B cell (primary cell): ENCODE measurements at regions not wholly inside any gene's neighbourhood (a gene's known extent, or its start where the extent isn't known, plus 50 kb on each side); places are given as distances from the start of the nearest gene placed in this dataset.

Source experiments
- ATAC-seq: fragments of 200-7000 bp; cut with Tn5 transposase; one replicate; pipeline ENCODE4 v1.10.0; 2021; ENCODE audit warnings: low read depth, mild to moderate bottlenecking, moderate number of reproducible peaks, moderate library complexity
- CTCF ChIA-PET: fragments of 350-600 bp; sonication (Branson Sonifier 250); formaldehyde crosslinking; loops from one replicate; lab custom pipeline; 2021; ENCODE audit warnings: antibody characterized with exemption, inconsistent platforms; lab: Charles Lee
- POLR2A ChIA-PET: fragments of 350-600 bp; sonication (Branson Sonifier 250); formaldehyde crosslinking; loops from one replicate; lab custom pipeline; 2021; ENCODE audit warnings: antibody characterized with exemption; lab: Charles Lee
- DNase-seq: peaks from one replicate; pipeline ENCODE4 v3.0.0; 2013
- H2AFZ ChIP-seq: 2 replicates; pipeline ENCODE4 v1.6.1; 2012; ENCODE audit warnings: mild to moderate bottlenecking, low read depth, low read length; ENCODE audit not compliant: insufficient read depth, poor library complexity, severe bottlenecking
- H3K27ac ChIP-seq, 2 donors: 1 replicate in 1 of 2; 2 replicates in 1 of 2; pipeline ENCODE4 v1.5.1; 2012 to 2013; ENCODE audit warnings: low read length in 2 of 2, mild to moderate bottlenecking in 2 of 2, moderate library complexity in 1 of 2
- H3K27me3 ChIP-seq, 4 experiments: fragments of 200-600 bp in 1 of 4; sonication (generic) in 1 of 4; replicated peaks in 1 of 4; 1 replicate in 2 of 4; 2 replicates in 2 of 4; pipeline versions ENCODE4 v1.6.1 to v1.7.0; 2013 to 2016; ENCODE audit warnings: low read length in 3 of 4, mild to moderate bottlenecking in 2 of 4, mixed read lengths in 1 of 4, moderate library complexity in 1 of 4; ENCODE audit not compliant: insufficient read depth in 4 of 4, control insufficient read depth in 3 of 4; ENCODE audit errors: control extremely low read depth in 1 of 4
- H3K36me3 ChIP-seq, 2 experiments: replicated peaks in 1 of 2; 1 replicate in 1 of 2; 2 replicates in 1 of 2; pipeline versions ENCODE4 v1.6.1 to v1.7.1; 2013; ENCODE audit warnings: low read length in 1 of 2; ENCODE audit not compliant: insufficient read depth in 2 of 2, control insufficient read depth in 1 of 2; ENCODE audit errors: control extremely low read depth in 1 of 2, extremely low read depth in 1 of 2
- H3K4me1 ChIP-seq, 2 donors: fragments of 200-600 bp in 1 of 2; sonication (generic) in 1 of 2; 1 replicate in 1 of 2; 2 replicates in 1 of 2; pipeline versions ENCODE4 v1.5.1 to v1.6.1; 2013 to 2017; ENCODE audit warnings: low read length in 2 of 2; ENCODE audit not compliant: control insufficient read depth in 2 of 2, insufficient read depth in 2 of 2
- H3K4me2 ChIP-seq: replicated peaks from 2 replicates; pipeline ENCODE3; 2012; ENCODE audit warnings: mild to moderate bottlenecking, low read depth, low read length; ENCODE audit not compliant: poor library complexity, severe bottlenecking
- H3K4me3 ChIP-seq, 5 experiments: fragments of 200-600 bp in 1 of 5; sonication (generic) in 1 of 5; 1 replicate in 3 of 5; 2 replicates in 2 of 5; pipeline versions ENCODE4 v1.5.1 to v1.7.0; 2011 to 2016; ENCODE audit warnings: low read length in 4 of 5, mild to moderate bottlenecking in 4 of 5, low read depth in 2 of 5, control low read depth in 1 of 5, moderate library complexity in 1 of 5; ENCODE audit not compliant: insufficient read depth in 1 of 5; ENCODE audit errors: control extremely low read depth in 1 of 5, extremely low read depth in 1 of 5
- H3K79me2 ChIP-seq: fragments of 200-600 bp; sonication (generic); one replicate; pipeline ENCODE4 v1.6.0; 2016; ENCODE audit warnings: low read length; ENCODE audit not compliant: control insufficient read depth, insufficient read depth
- H3K9ac ChIP-seq: fragments of 200-600 bp; sonication (generic); 2 replicates; pipeline ENCODE4 v1.6.1; 2017; ENCODE audit warnings: mild to moderate bottlenecking, low read length, moderate library complexity
- H3K9me3 ChIP-seq, 3 donors: one replicate each; pipeline versions ENCODE4 v1.6.1 to v1.7.1; 2013; ENCODE audit warnings: low read length in 2 of 3; ENCODE audit not compliant: control insufficient read depth in 2 of 3, insufficient read depth in 1 of 3; ENCODE audit errors: control extremely low read depth in 1 of 3
- H4K20me1 ChIP-seq: 2 replicates; pipeline ENCODE4 v1.6.0; 2012; ENCODE audit warnings: mild to moderate bottlenecking, low read length; ENCODE audit not compliant: insufficient read depth, control insufficient read depth, poor library complexity, severe bottlenecking
- H3K27ac Mint-ChIP-seq: one replicate; pipeline ENCODE4 v1.8.0; 2021; ENCODE audit warnings: mixed read lengths
- H3K27me3 Mint-ChIP-seq: one replicate; pipeline ENCODE4 v1.8.0; 2021; ENCODE audit warnings: mixed read lengths
- H3K4me1 Mint-ChIP-seq: one replicate; pipeline ENCODE4 v1.8.0; 2021; ENCODE audit warnings: mixed read lengths
- H3K4me3 Mint-ChIP-seq: one replicate; pipeline ENCODE4 v1.8.0; 2021; ENCODE audit warnings: mixed read lengths
- H3K9me3 Mint-ChIP-seq: one replicate; pipeline ENCODE4 v1.8.0; 2022; ENCODE audit warnings: mixed read lengths; ENCODE audit not compliant: insufficient read depth
- CTCF ChIP-seq: fragments of 200-600 bp; IDR thresholded peaks from one replicate; pipeline ENCODE4 v1.8.0; 2022; ENCODE audit warnings: antibody characterized with exemption, mild to moderate bottlenecking
- EZH2 ChIP-seq: IDR thresholded peaks from 2 replicates; pipeline ENCODE4 v1.6.1; 2012; ENCODE audit warnings: borderline replicate concordance, low read depth, mild to moderate bottlenecking, moderate library complexity, low read length; ENCODE audit not compliant: insufficient read depth, poor library complexity, severe bottlenecking
- WGBS: methylation state at CpG from one replicate; pipeline ENCODE4 v1.1.5; 2013; ENCODE audit warnings: missing lambda C conversion rate; ENCODE audit not compliant: insufficient coverage; 5-methylcytosine and 5-hydroxymethylcytosine counted together
- intact Hi-C: fragments of 100-400 bp; cut with micrococcal nuclease; formaldehyde crosslinking; loops from one replicate; pipeline ENCODE4 v1.10.0; 2022

GRCh38 chr17:14604591-14605266, 303.8 kb downstream of the HS3ST3B1 start:
- peak overlapping the region; percentile 76 for H3K4me3 Mint-ChIP-seq
- Histone ChIP-seq H3K36me3 (no peaks in the 10 kb centered on the region), H3K4me2 (peak overlapping the region; percentile 63), H3K79me2 (no peaks in the 10 kb centered on the region), H4K20me1 (no peaks in the 10 kb centered on the region), H3K4me3 (peak overlapping the region; percentile 7 to 43 (median 18)), H3K27me3 (no peaks in the 10 kb centered on the region), H3K27ac (peak overlapping the region; percentile 9 to 28), H3K9me3 (peaks cover 0 to 5% (median 3%) of the 10 kb centered on the region in 3 donors), H3K9ac (peak overlapping the region; percentile 33), H2AFZ (peak overlapping the region; percentile 58), H3K4me1 (peaks cover 13 to 15% of the 10 kb centered on the region in 2 donors)
- POLR2A ChIA-PET, result no interaction called here
- peak overlapping the region; percentile 44 for H3K27ac Mint-ChIP-seq
- ATAC-seq (peak; percentile 39), DNase-seq (peak; percentile 64)
- CTCF ChIA-PET, result interaction anchor here (1.5 kb wide), 1 partner anchor 303 kb away, joined by 5 read pairs; no protein-coding TSS in a partner anchor
- peaks cover 18% of the 10 kb centered on the region for H3K4me1 Mint-ChIP-seq
- intact Hi-C loops, result loop anchor here (5.0 kb wide), 1 partner anchor 247 kb away; no protein-coding TSS in a partner anchor
- no peaks in the 10 kb centered on the region for H3K27me3 Mint-ChIP-seq
- WGBS, result 4% methylated on average over 8 of the region's 9 CpGs
- H3K9me3 Mint-ChIP-seq, result peaks cover 10% of the 10 kb centered on the region
- TF ChIP-seq CTCF (no peak), EZH2 (no peak)

- CTCF ChIA-PET, result no interaction called here
- Mint-ChIP-seq H3K4me3 (no peak overlapping the region), H3K27ac (no peak overlapping the region), H3K4me1 (no peaks in the 10 kb centered on the region), H3K9me3 (no peaks in the 10 kb centered on the region), H3K27me3 (peaks cover 44% of the 10 kb centered on the region)
- POLR2A ChIA-PET, result no interaction called here
- Histone ChIP-seq H3K27ac (no peak overlapping the region), H3K4me3 (no peak overlapping the region), H4K20me1 (no peaks in the 10 kb centered on the region), H3K4me1 (no peaks in the 10 kb centered on the region), H3K9ac (no peak overlapping the region), H3K79me2 (no peaks in the 10 kb centered on the region), H3K36me3 (no peaks in the 10 kb centered on the region), H2AFZ (no peak overlapping the region), H3K4me2 (no peak overlapping the region), H3K9me3 (no peaks in the 10 kb centered on the region), H3K27me3 (peaks cover 0 to 3% (median 0%) of the 10 kb centered on the region in 4 experiments)
- intact Hi-C loops, result no loop called here
- 49% methylated on average over 3 of the region's 4 CpGs for WGBS
- no peak for TF ChIP-seq EZH2
- DNase-seq (no peak), ATAC-seq (no peak)
Measured at GRCh38 chr17:14596224-14596623, 295.3 kb downstream of the HS3ST3B1 start.
